HG03571 (cell line): ENCODE measurements at regions not wholly inside any gene's neighbourhood (a gene's known extent, or its start where the extent isn't known, plus 50 kb on each side); places are given as distances from the start of the nearest gene placed in this dataset.
"Not testable (repeated sequence)": the region's sequence is repeated elsewhere in the genome, so short reads cannot be mapped to it uniquely, and the experiment has no call there.

Source experiments
- ATAC-seq: cut with Tn5 transposase; IDR thresholded peaks from one replicate; pipeline ENCODE4 v1.9.1; 2021; ENCODE audit not compliant: unreplicated experiment

DNA sequence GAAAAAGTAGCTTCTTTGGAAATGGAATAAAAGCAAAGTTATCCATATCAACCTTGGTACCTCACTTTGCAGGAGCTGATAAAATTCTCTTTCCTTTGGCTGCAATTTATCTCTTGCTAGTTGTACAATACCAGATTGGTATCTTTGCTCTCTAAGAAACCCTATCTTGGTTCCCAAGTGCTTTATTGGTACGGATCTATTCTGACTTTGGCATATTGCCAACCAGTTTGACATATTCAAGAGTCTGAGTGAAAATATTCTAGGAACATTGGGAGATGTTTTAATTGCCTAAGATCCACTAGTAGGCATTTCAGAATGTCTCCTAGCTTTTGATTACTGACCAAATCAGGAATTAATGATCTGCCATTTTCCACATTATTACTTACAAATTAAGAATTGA, 167.2 kb upstream of the ATP2B1 start:
- no peak for ATAC-seq

DNA sequence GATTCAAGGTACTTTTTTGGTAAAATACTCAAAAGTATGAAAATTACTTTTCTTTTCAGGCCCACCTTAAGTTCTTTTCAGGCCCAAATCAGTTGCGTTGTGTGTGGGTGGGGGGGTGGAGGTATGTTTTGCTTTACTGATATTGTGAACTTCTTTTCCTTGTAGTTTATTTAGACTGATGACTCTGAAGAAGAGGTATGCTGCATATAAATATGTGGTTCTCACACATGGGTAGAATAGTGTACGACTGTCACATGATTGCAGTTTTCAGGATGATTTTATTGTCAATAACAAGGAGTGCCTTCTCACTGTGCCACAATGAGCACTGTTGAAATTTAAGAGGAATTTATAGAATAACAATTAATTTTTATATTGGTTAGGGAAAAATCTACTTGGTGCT, 166.6 kb upstream of the ATP2B1 start:
- ATAC-seq: no peak

DNA sequence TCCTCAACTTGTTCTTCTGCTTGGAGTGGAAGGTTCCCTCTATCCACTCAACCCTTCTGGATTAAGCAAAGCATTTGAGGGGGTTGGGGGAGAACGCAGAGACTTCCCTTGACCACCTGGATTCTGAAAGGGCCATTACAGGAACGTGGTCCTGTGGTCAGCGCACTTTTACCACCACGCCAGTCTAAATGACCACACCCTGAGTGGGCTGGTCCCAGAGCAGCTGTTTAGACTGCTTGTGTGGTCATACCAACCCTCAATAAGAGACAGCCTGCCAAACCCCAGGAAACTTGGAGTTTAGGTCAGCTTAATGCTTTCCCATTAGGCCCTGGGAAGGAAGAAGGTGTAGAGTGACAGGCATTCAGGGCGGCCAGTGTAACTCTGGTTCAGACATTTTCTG, 165.5 kb upstream of the ATP2B1 start:
- no peak for ATAC-seq

DNA sequence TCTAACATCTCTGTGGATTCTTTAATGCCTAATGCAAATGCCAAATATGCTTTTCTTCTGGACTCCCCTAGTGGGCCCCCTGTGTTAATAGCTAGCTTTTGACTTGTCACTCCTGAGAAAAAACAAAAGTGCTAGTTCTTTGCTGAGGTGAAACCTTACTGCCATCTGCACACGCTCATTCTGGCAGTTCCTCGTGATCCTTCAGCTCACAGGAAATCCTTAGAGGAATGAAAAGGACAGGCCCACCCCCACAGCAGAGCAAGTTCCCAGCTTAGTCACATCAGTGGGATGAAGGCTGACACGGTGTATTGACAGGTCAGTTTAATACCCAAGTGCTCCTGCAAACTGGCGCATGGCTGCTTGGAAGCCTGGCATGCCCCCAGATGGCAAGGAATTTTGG, 165.1 kb upstream of the ATP2B1 start:
- ATAC-seq: no peak

DNA sequence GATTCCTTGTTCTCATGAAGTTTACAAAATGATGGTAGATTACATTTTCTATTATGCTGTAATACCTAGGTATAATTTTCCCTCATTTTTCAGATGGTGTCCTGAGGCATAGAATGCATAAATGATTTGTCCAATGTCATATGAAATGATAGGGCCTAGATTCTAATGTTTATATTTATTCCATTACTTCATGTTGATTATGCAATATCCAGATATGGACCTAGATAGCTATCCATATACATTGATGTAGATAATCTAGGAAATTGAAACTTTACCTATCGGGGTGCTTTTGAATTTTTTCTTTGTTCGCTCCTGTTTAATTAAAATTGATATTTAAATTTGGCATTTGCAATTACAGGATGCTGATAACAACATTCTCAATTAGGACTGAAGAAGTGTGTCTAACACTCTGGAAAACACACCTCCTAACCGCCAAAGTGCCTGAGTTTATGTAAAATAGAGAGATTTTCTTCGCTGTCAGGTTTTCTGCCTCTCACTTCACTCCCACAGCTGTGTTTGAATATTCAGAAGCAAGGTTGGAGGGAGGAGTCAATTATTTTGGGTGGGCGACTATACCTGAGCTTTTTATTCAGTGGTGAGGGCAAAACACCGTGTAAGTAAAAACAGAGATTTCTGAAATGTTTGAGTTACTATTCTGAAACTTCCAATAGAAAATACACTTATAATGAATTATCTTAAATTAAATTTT, 164.4 kb upstream of the ATP2B1 start:
- ATAC-seq: no peak

DNA sequence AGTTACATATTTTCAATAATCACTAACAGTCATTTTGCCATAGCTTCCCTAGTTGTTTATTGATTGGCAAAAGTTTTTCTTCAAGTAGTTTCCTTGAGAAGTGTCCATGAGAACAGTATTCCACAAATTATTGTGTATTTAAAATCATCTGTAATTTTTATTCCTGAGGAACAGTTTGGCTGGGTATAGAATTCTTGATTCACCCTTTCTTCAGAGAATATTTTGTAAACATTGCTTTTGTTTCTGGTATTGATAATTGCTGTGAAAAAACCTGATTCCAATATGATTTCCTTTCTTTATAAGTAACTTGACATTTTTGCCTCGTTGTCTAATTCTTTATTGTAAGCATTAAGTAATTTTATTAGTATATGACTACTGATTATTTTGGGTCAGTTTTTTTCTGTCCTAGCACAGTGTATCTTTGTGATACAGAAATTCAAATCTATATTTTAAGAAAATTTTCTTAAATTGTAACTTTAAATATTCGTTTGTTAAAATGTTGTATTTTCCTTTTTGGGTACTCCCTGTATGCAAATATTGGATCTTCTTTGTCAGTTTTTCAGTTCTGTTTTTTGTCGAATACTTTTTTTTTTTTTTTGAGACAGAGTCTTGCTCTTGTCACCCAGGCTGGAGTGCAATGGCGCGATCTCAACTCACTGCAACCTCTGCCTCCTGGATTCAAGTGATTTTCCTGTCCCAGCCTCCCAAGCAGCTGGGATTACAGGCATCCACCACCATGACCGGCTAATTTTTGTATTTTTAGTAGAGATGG, 162.0 kb upstream of the ATP2B1 start:
- ATAC-seq: no peak

DNA sequence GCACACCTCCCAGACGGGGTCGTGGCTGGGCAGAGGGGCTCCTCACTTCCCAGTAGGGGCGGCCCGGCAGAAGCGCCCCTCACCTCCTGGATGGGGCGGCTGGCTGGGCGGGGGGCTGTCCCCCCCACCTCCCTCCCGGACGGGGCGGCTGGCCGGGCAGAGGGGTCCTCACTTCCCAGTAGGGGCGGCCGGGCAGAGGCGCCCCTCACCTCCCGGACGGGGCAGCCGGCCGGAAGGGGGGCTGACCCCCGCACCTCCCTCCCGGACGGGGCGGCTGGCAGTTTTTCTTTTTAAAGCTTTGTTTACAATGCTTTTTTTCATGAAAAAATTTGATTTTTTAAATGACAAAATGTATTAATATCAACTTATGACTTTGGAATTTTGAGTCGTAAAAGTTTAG, 159.0 kb upstream of the ATP2B1 start:
- ATAC-seq: not testable (repeated sequence)

DNA sequence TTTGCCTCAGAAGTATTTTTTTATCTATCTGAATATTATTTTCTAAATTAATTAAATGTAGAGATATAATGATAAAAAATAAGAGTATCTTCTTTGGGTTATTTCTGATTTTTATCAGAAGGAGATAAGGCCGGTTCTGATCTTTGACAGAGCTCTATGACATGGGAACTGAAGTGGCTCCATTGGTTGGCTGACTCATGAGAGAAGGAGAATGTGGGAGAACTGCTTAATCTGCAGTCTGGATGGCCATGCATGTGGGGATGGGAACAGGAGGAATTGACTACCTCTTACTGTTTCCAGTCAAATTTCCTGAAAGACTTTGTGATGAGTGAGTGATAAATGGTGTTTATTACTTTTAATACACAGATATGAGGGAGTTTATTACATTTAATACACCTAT, 155.8 kb upstream of the ATP2B1 start:
- no peak for ATAC-seq

DNA sequence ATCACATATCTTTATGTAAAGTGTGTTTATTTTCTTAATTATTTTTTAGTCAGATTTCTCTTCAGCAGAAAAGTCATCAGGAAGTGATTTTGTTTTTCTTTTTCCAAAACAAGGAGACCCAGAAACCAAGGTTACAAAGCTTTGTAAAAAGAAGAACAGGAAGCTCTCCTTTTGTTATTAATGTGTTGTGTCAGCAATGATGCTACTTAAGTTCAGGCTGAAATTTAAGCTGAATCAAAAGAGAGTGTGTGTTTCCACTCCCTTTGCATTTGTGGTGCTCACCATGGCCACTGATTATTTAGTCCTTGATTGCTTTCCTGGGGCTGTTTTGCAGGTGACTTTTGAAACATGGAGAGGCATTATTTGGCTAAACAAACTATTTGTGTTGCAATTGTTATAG, 155.3 kb upstream of the ATP2B1 start:
- ATAC-seq: peak; percentile 27

DNA sequence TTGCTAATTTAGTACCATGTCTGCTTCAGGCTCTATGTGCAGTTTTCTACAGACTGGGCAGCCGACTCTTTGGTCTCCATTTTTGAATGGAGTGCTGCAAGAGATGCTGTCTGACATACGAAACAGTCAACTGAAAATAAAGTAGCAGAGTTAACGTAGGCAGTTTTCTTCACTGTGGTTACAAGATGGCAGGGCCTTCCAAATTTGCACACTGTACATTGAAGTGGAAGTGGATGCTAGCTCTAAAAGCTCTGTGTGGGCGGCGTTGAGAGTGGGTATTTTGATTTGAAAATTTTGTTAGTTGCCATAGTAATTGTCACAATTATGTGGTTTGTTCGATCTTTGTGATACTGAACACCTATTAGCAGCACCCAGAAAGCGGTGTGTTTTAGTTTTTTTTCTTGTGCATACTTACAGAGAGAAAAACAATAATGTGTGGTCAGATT, 154.9 kb upstream of the ATP2B1 start:
- peak; percentile 55 for ATAC-seq

DNA sequence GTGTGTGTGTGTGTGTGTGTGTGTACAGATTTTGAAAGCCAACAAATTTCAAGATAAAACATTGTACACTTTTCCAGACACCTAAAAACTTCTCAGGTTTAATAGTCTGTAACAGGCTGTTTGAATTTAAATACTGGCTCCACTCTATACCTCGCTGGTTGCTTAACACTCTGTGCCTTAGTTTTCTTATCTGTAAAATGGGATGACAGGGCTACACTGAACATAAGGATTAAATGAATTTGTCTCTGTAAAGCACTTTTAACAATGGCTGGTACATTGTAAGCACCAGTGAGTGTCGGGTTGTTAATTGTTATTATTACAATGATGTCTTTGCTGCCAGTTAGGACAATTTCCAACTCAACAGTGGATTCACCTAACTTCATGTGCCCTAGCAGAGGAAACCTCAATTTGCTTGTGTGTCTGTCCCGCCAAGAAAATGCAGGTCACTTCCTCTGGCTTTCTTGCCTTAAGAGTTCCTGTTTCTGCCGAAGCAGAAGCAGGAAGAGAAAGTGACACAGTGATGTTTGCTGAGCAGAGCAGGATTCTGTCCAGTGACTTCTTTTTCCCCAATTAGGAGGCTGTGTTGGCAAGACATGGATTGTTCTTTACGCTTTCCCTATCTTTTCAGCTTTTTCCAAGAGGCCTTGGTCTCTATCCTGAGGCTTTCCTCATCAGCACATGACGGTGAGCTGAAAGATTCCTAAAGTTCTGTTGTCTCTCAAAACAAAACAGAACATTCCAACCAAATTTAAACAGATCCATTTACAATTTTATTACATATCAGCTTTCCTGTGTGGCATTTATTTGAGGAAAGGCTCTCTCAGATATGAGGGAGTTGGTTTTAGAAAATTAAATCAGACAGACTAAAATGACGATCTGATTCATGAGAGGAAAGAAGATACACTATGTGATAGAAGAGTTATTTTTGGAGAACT, 154.1 kb upstream of the ATP2B1 start:
- peak; percentile 61 for ATAC-seq

DNA sequence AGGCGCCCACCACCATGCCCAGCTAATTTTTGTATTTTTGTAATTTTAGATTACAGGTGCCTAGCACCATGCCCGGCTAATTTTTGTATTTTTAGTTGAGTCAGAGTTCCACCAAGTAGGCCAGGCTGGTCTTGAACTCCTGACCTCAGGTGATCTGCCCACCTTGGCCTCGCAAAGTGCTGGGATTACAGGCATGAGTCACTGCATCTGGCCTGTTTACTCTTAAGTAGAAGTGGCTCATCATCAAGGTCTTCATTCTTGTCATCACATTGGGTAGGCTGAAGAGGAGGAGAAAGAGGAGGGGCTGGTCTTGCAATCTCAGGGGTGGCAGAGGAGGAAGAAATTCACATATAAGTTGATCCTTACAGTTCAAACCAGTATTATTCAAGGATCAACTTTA, 152.4 kb upstream of the ATP2B1 start:
- ATAC-seq: no peak

DNA sequence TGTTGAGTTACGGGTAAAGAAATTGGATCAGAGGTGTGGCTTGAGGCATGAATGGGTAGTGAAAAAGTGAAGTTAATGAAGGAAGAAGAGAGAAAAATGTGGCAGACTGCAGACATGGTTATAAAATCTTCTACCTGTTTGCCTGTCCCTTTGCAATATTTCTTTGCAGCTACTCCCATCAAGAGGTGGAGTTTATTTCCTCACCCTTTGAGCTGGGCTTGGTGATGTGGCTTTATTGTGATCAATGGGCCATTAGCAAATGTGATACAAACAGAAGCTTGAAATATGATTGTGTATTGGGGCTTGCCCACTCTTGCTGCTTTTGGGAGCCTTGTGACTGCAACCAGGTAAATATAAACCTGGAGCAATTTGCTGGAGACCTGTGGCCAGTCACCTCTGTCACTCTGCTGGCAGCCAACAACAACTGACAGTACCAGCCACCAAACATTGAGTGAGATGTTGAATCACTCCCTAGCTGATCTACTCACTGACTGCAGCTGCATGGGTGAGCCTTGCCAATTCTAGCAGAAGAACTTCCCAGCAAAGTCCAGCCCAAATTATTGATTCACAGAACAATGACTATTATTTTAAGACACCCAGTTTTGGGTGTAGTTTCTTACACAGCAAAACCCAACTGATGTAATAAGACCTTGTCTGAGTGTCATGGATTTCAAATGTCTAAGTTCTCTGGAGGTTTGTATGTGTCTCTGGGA, 151.0 kb upstream of the ATP2B1 start:
- no peak for ATAC-seq

DNA sequence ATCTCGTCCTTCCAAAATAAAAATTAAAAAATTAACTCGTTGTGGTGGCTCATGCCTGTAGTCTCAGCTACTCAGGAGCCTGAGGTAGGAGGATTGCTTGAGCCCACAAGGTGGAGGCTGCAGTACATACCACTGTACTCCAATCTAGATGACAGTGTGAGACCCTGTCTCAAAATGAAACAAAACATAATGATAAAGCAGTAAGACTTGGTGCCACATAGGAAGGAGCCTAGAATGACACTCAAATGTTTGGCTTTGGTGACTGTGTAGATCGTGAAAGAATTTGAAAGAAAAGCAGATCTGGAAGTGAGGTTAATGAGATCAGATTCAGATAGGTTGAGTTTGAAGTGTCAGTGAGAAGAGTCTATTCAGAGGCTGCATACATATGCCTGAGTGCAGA, 150.1 kb upstream of the ATP2B1 start:
- ATAC-seq: no peak

DNA sequence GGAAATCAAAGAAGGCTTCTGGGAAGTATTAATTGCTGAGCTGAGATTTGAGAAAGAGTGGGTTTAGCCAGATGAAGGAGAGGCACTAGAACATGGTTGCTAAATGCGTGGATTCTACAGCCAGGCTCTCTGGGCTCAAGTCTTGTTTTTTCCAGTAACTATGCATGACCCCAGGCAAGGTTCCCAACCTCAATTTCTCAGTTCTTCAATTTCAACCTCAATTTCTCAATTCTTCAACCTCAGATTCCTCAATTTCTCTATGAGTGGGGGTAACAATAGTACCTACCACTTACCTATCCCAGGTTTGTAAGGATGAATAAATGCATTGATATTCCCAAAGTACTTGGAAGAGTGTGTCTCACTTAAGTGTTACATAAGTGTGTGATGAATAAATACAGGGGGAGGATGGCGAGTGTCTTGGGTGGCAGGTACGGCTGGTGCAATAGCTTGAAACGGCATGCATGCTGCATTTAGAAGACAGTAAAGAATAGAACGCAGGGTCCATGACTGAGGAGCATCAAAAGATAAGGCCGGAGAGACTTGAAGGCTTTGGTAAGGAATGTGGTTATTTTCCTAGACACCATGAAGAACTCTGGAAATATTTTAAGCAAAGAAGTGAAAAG, 149.1 kb upstream of the ATP2B1 start:
- ATAC-seq: no peak

DNA sequence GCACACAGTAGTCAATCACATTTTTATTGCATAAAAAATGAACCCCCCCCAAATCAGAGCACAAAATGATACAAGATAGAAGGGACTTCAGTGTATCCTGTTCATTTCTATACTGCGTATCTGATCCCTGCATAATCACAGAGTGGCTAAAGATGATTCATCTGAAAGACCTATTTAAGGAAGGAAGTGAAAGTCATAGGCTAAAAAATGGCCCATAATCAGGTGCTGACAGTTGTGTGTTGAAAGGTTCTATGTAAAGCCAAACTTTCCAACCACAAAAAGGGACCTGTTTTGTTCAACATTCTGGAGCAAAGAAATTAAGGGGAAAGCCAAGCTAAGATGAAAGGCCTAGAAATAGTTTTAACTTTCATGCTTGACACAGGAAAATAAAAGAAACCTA, 147.8 kb upstream of the ATP2B1 start:
- peak; percentile 92 for ATAC-seq

DNA sequence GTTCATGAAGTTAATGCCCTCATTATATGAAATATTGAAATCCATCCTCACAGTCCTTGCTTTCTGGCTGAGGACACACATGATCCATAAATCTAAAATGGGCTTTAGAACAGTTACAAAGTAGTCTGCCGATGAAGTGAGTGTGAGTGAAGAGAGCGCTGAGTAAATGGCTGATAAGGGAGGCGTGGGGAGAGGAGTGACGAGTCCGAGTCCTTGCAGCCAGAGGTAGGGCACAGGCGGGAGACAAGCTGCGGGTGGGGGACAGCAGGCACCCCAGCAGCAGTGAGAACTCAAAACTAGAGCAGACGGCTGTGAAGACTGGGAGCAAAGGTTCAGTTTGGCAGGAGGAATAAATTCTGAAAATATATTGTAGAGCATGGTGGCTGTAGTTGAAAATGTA, 140.1 kb upstream of the ATP2B1 start:
- no peak for ATAC-seq

DNA sequence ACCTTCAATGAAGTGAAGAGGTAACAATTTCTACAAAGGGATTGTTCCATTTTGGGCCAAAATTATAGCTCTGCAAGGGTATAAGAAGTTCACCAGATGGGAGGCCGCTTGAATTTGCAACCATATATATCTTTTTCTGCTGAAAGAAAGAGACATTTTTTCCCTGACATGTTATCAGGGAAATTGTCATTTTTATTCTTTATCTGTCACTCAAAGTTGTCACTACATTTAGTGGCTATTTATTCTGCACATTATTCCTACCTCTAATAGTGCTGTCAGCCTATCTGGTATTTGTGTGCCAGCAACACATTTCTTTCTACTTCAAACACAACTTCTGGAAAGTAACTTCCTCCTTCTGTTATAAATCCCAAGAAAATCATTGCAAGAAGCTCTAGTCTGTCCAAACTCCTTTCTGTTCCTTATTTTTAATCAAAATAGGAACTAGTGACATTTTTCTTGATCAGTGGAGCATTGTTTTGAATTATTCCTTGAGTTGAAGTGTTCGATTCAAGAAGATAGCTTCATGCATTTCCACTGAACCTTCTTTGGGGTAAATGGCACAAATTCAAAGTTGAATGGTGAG, 137.9 kb upstream of the ATP2B1 start:
- no peak for ATAC-seq

DNA sequence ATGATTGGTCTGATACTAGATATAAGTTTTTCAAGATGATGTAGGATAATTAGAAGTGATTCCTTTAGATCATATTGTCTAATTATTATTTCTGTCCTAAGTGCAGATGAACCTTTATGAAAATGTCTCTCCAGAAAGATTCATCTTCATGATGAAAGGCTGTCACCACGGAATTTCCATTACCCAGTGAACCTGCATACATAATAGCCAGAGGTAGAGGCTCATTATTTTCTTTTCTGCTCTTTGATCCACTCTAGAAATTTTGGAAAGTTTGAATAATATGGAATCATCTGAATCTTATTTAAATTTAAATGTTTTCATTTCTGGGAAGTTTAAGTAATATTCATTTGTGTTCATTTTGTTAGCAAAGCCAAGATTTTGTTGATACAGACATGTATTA, 137.1 kb upstream of the ATP2B1 start:
- ATAC-seq: no peak

DNA sequence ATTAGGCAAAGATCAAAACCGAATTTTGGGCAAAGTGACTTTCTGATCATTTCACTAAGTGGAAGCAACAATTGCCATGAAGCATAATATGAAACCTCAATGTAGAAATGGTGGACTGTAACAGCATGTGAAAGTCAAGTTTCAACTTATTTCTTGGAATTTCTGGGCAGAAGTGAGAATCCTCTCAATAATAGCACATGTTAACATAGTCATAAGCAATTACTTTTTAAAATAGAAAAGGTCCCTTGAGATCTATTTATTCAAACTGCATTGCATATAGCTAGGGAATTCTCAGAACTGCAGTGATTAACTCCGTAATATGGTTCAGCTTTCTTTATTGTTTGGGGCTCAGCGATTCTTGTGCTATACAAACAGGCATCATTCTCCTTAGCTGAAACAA, 136.7 kb upstream of the ATP2B1 start:
- no peak for ATAC-seq
